ENCODE measurements at regions not wholly inside any gene's neighbourhood (a gene's known extent, or its start where the extent isn't known, plus 50 kb on each side); places are given as distances from the start of the nearest gene placed in this dataset.

DNA sequence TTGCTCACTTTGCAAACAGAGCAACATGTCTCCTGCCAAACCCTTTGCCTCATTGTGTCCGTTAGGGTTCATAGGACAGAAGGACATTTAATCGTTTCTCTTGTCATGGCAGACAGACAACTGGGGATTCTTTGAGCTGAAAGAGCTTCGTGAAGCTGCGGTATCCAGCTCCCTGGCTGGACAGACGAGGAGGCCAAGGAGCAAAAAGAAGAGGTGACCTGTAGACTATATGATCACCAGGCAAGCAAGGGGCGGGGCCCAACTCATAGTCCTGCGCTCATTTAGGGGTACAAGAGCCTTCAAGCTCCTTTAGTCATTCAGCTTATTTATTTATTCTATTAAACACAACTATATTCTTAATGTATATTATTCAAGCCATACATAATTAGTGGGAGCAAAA is 66.8 kb upstream of the VRK1 start:
- no peak for DNase-seq

DNA sequence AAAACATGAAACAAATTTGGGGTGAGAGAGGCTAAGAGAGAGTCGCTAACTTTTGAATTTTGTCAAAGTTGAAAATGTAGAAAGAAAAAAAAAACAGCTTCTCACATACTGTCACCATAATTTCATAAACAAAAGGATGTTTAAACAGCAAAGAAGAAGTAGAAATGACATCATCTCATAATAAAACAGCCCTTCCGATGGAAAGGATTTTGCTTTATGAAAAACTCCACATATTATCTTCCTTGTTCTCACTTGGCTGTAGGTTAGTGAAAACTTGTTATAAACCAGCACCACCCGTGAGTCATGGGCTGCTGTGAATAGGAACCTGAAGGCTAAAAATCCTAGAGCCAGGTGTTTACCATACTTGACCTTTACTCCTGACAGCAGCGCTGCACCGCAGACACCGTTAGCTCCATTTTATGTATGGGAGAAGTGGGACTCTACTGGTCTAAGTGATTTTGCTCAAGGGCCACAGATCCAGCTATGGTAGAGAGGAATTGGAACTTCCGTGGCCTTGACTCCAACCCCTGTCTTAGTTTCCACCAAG is 63.0 kb upstream of the VRK1 start:
- no peak for DNase-seq

DNA sequence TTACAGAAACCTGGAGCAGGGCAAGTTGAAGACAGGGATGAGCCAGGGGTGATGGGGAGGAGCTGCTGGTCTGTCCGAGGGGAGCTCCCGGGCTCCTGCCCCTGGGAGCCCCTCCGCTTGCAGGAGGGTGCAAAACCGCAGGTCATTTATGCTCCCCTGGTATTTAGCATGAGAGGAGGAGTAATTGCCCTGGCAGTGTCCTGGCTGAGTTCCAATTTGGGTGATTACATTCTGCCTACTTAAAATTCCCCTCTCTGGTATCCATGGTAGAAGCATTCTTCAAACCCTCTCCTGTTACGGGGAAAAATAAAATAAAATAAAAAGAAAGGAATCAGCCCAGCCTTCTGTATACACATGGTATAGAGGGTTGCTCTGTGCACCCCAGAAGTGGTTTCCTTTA is 61.7 kb upstream of the VRK1 start:
- DNase-seq = no peak

DNA sequence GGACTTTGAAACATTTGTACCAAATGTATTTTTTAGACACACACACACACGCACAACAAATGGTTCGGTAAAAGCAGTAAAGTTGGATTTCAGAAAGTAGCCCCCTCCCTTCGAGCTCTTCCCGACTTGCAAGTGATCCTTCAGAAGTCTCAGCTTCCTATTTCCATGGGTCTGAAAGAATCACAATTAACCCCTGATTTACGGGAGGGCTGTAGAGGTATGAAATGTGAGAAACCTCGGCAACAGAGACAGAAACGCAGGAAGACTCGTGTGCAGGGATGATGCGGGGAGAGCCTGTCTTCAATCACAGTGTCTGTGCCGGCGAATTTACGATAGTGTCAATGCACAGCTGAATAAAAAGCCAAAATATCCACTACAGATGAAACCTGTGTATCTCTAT is 60.7 kb upstream of the VRK1 start:
- DNase-seq = no peak

DNA sequence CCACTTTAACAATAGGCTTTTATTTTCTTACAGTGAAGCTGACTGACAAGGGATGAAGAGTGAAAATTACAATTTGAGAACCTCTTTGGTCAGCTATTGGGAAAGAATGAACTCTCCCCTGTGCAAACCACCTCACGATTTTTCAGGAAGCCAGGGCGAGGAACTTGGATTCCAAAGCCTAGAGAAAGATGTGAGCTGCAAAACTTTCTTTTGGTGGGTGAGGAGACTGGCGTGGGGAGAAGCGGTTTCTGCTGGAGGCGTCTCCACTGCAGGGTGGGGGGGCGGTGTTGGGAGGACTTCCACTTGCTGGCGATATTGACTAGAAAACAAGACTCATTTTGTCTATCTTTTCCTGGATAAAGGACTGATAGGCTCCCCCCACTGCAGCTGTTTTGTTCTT is 59.3 kb upstream of the VRK1 start:
- no peak for DNase-seq

DNA sequence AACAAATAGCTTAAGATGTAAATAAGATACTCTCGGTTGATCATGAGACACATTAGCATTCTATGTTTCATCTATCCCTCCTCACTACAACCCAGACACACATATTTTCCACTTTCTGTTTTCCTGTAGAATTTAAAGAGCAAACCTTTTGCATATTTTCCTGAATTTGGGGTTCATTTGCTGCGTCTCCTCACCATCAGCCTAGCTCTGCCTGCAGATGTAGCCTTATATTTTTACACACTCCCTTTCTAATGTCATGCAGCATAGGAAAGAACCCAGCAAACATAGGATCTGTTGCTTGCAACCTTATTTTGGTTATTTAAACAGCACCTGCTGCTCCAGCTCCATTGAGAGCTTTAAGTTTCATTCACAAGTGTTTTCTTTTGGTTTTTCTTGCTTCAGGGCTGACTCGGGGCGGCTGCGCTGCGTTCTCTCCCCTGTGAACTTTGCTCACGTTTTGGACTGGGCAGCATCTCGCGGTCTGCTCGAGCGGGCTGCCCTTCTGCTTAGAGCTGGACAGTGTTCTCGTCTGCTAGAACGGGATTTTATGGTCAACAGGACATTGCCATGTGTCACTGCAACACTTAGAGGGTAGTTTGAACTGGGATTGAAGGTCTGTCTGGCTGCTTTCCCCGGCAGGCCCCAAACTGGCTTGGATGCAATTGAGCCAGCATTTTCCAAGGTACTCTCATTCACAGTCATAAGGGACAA is 57.8 kb upstream of the VRK1 start:
- no peak for DNase-seq

DNA sequence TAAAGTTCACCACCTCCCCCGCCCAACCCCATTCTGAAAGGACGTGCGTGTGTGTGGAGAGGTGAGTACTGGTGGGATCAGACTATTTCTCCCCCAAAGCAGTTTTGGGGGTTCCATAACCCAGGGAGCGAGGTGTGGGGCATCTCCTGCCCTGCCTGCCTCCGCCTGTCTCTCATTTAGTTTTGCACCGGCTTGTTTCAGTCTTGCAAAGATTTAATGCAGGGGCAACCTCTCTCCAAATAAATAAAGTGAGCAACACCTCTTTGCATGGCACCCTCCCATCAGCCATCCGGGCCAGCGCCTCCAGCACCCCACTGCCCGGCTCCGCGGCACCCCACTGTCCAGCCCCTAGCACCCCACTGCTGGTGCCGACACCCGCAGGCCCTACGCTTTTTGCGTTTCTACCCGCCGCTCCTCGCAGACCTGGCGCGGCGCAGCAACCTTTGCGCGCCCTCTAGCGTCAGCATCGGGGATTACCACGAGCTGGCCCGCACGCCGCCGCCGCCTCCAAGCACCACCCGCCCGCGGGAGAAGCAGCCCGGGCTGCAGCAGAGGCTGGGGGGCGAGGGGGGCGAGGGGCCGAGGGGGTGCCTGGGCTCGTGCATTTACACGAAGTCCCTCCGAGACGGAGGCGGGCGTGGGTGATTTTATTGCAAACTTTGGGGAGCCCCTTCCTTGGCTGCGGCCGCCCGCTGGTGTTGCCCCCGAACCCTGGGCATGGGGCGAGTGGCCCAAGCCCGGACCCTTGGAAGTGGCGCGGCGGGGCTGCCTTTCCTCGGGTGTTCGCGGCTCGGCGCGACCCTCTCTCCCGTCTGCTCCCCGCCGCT is 55.8 kb upstream of the VRK1 start:
- DNase-seq = peak; percentile 78 to 87

DNA sequence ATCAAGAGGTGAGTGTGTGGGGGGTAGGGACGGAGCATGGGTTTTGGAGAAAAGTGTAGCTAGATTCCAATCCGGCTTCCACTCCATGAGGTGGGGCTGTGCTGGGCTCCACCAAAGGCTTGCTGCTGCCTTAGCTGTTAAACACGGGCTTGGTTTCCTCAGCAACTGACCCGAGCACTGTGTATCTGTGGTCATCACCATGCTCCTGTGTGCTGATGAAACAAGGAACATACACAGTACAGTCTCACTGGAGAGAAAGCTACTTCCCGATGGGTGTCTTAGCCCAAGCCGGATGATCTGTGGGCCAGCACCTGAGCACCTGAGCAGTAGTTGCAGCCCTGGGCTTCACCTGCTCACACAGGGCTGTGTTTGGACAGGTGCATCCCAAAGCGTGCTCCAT is 52.9 kb upstream of the VRK1 start:
- no peak for DNase-seq

DNA sequence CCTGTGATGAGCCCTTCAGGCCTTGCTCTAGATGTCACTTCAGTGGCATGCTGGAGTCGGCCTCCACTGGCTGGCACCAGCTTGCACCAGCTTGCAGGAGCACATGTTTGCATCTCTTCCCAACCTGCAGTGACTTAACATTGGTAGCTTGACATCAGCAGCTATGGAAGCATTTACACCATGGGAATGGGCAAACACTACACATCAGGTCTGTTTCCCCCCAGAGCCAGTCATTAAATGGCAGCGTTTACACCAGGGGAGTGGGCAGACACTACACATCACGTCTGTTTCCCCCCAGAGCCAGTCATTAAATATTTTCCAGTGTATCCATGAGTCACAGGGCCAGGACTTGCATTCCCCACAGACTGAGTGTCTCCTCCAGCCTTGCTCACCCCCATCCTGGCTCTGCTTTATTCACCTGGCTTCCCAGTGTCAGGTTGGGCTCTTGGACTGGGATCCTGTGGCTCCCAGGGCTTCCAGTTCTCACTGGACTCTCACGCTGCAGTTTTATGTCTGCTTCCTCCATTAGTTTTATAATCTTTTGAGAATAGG is 51.6 kb upstream of the VRK1 start:
- no peak for DNase-seq

DNA sequence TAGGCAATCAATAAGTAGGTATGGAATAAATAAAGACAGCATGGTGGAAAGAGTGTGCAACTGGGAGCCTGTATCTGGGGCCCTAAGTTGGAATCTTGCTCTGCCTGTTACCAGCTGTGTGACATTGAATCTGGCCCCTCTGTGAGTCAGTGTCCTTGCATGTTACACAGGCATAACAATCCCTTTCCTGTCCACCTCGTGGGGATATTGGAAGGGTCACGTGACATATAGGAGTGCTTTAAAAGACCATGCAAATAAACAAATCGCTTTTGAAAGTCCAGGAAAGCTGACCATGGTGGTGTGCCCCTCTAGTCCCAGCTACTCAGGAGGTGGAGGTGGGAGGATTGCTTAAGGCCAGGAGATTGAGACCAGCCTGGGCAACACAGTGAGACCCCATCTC is 51.1 kb upstream of the VRK1 start:
- no peak for DNase-seq

DNA sequence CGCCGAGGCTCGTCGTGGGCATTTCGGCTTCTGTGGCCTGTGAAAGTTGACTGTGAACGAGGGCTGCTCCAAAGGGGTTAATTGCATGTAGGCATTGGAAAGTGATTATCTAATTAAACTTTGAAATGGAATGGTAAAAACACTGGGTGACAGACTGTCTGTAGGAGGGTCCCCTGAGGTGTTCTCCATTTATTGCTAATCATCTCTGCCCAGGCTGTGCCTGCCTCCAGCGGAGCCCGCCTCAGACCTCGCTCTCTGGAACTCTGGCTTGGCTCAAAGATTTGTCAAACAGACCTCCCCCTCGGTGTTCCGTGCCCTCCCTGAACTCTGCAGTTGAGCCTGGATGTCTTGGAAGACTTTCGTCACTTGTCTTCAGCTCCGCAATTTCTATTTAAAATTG is 50.2 kb upstream of the VRK1 start:
- no peak for DNase-seq
